GM19463 (cell line): ENCODE measurements at regions not wholly inside any gene's neighbourhood (a gene's known extent, or its start where the extent isn't known, plus 50 kb on each side); places are given as distances from the start of the nearest gene placed in this dataset.
"Not testable (repeated sequence)": the region's sequence is repeated elsewhere in the genome, so short reads cannot be mapped to it uniquely, and the experiment has no call there.

Experiments used
- ATAC-seq: cut with Tn5 transposase; IDR thresholded peaks from one replicate; pipeline ENCODE4 v1.9.1; 2021; ENCODE audit warnings: mild to moderate bottlenecking, moderate library complexity; ENCODE audit not compliant: unreplicated experiment

- no peak for ATAC-seq
Measured at GRCh38 chr3:124043023-124043422, 51.1 kb upstream of the ROPN1 start.

DNA sequence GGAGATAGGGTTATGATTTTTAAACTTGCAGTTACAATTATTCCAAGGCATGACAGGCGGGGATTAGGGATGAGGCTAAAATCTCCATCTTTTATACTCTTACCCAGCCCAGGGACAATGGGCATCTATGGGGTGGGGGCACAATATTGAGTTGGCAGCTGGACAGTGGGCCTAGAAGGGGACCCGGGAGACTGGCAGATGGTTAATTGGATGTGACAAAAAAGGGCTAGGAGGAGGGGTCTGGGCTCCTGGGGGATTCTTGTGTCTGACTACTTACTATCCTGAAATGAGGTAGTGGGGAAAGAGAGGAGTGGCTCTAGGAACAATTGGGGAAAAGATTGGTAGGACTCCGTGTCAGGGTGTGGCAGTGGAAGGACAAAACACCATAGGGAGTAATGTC lies 53.0 kb upstream of the ROPN1 start:
- ATAC-seq = no peak

- no peak for ATAC-seq
Measured at GRCh38 chr3:124048967-124049798, 57.3 kb upstream of the ROPN1 start.

DNA sequence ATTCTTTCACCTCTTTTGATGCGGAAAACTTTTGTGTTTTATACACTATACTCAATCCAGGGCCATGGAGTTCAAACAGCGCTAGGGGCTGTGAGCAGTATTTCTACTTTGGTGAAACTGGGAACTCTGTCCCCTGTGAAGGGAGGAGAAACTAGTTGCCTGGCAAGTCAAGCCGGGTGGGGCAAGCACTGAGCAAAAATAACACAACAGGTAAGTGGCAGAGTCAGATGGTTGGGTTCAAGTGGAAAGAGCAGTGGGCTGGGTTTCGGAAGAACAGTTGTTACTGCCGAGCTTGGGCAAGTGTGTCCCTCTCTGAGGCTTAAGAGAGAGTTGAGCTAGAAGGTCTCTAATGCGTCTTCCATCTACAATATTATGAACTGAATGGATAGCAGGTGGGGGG lies 59.7 kb upstream of the ROPN1 start:
- no peak for ATAC-seq

GRCh38 chr3:124053871-124054270 lies 61.9 kb upstream of the ROPN1 start:
- ATAC-seq = no peak

- ATAC-seq = no peak
Measured at GRCh38 chr3:124056846-124057245, 64.9 kb upstream of the ROPN1 start.

GRCh38 chr3:124057420-124057819 lies 65.5 kb upstream of the ROPN1 start:
- no peak for ATAC-seq

GRCh38 chr3:124059580-124059979 lies 67.7 kb upstream of the ROPN1 start:
- ATAC-seq = no peak

DNA sequence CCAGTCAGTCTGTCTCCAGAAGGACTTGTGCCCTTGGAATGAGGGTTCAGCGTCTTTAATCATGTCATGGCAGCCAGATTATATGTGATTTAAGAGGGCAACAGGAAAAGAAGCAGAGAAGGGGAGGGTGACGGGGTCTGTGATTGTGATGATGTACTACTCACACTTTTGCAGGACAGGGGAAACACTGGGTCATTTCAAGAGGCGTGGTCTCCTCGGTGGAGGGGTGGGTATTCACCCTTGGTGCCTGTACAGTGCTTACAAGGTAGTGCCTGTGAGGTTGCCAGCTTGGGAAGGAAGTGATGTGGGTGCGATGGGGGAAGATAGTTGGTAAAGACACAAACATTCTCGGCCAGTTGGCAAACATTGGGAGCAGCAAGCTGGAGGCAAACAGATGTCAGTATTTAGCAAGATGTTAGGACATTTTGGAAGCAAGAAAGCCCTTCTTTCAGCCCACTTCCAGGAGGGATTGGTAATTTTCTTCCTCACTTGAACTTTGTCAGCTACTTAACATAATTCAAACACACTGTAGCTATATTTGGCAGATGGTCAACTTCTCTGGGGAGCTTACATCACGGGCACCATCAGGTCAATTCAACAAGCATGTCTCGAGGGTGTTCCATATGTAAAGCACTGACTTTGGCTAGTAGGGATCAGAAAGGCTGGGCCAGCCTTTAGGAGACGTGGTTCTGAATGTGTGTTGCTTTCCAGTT lies 71.4 kb upstream of the ROPN1 start:
- no peak for ATAC-seq

GRCh38 chr3:124064050-124064449 lies 72.1 kb upstream of the ROPN1 start:
- ATAC-seq = no peak

GRCh38 chr3:124066543-124066942 lies 74.6 kb upstream of the ROPN1 start:
- not testable (repeated sequence) for ATAC-seq

DNA sequence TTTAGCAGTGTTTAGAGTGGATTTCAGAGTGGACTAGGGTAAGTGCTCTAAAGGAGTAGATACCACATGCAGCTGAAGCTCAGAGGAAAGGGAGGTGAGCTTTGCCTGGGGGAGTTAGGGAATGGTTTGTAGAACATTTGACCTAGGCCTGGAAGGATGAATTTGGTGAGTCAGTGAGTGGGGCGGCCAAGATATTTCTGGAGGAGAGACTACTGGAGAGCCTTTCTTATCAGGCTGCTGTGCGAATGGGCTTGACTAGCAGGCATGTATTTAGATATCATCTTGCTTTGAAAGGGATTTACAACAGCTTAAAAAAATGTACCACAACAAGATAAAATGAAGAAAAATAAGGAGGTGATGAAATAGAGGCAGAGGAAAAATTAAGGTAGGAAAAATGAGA lies 77.8 kb upstream of the ROPN1 start:
- ATAC-seq = not testable (repeated sequence)

DNA sequence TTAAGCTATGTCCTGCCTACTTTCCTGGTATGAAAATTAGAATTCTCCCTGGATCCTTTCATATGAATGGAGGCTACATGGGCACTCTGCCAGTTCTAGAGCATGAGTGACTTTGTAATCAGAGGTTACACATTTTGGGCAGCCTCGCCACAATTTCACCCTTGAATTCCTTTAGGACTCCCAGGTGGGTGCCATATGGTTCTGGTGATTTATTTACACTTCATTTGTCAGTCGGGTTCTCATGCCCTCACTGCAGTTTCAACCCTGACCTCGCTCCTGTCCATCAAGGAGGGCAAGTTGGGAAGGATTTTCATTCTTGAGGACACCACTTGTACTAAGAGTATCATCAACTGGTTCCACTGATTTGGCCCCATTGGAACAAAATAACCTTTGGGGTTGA lies 83.2 kb upstream of the ROPN1 start:
- not testable (repeated sequence) for ATAC-seq

DNA sequence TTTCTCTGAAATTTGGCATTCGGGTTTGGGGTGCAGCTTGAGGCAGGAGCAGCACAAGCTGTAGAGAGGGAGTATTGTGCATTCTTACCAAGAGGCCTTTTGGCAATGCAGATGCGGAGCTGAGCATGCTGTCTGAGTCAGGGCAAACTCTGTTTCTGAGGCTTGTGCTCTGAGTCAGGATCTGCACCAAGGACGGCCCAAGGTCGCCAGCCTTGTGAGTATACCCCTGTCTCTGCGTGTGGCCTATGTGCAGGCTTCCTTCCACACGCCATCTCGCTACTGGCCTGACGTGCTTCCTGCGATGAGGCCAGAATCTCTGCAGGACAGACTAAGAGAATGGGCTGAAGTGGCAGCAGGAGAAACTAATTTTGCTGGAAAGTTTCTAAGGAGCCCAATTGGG lies 83.8 kb upstream of the ROPN1 start:
- no peak for ATAC-seq

DNA sequence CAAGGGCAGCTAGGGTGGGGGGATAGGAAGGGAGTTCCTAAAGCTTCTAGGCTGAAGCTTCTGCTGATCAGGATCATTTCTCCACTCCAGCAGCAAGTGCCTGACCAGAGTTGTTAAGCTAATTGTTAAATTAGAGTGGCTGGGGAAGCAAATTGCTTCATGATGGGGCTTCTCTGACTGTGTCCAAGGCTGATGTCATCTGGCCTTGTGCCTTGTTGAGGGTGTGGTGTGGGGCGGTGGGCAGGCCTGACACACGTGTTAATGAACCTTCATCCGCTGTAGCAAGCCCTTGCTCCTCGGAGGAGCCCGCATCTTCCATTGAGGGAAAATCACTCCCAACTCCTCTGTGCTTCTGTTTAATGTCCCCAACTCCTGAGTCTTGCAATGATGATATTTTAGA lies 84.3 kb upstream of the ROPN1 start:
- no peak for ATAC-seq

GRCh38 chr3:124078953-124079911 lies 87.3 kb upstream of the ROPN1 start:
- ATAC-seq = no peak

- ATAC-seq = no peak
Measured at GRCh38 chr3:124079912-124080276, 88.0 kb upstream of the ROPN1 start.

DNA sequence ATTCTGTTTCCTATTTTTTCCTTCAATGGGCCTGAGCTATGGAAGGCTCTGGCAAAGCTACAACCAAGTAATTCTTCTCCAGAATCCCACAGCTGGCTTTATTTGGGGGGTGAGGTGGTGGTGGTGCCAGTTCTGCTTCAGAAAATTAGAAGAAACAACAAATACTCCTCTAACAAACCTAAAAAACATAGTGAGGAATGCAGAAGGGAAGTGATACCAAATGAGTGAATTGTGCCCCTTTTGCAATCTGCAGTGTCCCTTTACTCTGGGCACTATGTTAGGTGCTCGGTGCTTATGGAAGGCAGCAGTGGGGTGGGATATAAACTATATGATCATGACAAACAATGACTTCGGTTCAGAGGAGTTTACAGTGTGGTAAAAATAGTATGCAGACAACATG lies 90.4 kb upstream of the ROPN1 start:
- no peak for ATAC-seq

- no peak for ATAC-seq
Measured at GRCh38 chr3:124084022-124084881, 92.3 kb upstream of the ROPN1 start.

DNA sequence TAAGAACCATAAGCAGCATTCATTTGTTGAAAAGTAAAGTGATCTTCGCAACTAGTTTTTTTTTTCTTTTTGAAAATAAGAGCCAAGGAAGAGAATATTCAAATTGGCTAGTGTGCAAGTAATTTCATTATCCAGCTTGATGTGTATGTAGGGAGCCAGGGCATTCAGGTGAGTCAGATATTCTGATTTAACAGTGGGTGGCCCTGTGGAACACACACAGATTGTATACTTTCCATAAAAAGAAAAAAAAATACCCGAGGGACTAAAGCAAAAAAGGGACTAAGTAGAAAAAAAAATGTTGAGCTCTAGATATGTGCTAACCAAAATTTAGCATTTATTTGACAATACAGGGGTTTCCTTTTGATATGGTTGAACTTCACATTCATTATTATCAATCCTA lies 96.9 kb upstream of the ROPN1 start:
- no peak for ATAC-seq
